ENCODE measurements at regions not wholly inside any gene's neighbourhood (a gene's known extent, or its start where the extent isn't known, plus 50 kb on each side); places are given as distances from the start of the nearest gene placed in this dataset.

GRCh38 chr18:40921845-40922629 is 1033.0 kb upstream of the PIK3C3 start:
- ATAC-seq = no peak

GRCh38 chr18:40917056-40917455 is 1038.0 kb upstream of the PIK3C3 start:
- DNase-seq (ENCODE audit: low spot score) = no peak
- ATAC-seq = no peak

More at GRCh38 chr18:40921845-40922629, 1033.0 kb upstream of the PIK3C3 start:
- no peak for DNase-seq (ENCODE audit: low spot score)

GRCh38 chr18:40915724-40916123 is 1039.3 kb upstream of the PIK3C3 start:
- no peak for DNase-seq (ENCODE audit: low spot score)
- ATAC-seq = no peak

- DNase-seq (ENCODE audit: low spot score) (no peak), ATAC-seq (no peak)
Observed at GRCh38 chr18:40911582-40912254, 1043.3 kb upstream of the PIK3C3 start.

DNA sequence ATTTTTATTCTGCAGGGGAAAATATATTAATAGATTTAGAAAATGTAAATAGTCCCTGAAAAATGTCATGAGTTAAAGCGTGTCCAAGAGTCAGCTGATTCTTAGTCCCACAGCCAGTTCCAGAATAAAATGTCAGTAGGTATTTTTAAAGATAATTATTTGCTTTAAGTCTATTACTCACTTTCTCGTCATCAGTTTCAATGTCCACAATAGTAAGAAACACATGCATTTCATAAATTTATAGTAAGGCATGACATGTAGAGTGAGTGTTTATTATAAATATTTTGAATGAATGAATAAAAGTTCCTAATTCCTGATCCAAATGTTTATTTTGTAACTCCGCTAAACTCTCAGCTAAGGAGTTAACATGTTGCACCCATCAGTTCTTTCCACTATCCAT is 1044.0 kb upstream of the PIK3C3 start:
- DNase-seq (ENCODE audit: low spot score) (no peak), ATAC-seq (no peak)

- ATAC-seq (no peak), DNase-seq (ENCODE audit: low spot score) (no peak)
Observed at GRCh38 chr18:40907842-40908241, 1047.2 kb upstream of the PIK3C3 start.

DNA sequence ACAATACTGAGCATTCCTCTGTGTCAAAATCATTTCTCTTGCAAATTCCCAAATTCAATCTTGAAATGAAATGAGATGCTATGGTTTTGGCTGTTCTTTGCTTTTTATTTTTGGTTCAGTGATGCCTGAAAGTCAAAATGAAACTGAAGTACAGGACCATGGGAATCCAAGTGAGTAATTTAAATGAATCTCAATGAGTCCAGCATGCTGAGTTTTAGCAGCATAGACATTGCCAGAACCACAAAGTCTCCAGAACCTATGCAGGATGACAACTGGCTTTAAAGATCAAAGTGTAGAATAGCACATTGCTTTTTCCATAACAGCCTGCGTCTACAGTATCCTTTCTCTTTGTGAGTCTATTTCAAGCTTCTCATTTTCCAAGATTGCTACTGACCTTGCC is 1050.7 kb upstream of the PIK3C3 start:
- ATAC-seq (no peak), DNase-seq (ENCODE audit: low spot score) (no peak)

- DNase-seq (ENCODE audit: low spot score) (no peak), ATAC-seq (no peak)
Observed at GRCh38 chr18:40902436-40902835, 1052.6 kb upstream of the PIK3C3 start.

DNA sequence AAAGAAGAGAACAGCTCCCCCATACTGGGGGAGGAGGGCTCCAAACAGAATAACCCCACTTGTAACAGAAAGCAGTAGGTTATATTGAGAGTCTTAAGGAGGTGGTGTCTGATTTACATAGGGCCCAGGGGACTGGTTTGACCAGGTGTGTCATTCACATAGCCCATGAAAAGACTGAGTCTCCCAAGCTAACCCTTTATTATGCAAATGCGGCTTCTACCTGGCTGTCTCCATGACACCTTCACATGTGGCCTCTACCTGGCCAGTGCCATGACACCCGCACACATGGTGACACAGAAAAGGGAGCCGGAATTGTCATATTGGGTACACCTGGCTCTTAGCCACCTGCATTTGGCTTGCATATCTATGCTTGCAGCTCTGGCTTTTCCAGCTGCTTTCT is 1057.2 kb upstream of the PIK3C3 start:
- ATAC-seq (no peak), DNase-seq (ENCODE audit: low spot score) (no peak)

GRCh38 chr18:40883271-40883670 is 1071.8 kb upstream of the PIK3C3 start:
- ATAC-seq = no peak
- DNase-seq (ENCODE audit: low spot score) = no peak

DNA sequence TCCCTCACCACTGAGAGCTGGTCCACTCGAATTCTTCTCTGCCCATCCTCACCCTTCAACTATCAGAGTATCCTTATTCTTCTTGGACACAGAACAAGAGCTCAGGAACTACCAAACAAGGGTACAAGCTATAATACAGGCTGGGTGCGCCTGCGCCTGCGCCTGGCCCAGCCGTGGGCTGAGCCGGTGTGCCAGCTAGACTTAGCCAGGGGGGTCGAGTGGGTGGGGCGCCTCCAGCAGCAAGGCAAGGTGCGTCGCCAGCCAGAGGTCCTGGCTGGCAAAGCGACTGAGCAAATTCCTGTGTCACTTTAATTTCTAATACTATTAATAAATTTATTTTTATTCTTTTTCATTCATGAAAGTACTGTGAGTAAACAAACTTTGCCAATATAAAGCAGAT is 1072.6 kb upstream of the PIK3C3 start:
- DNase-seq (ENCODE audit: low spot score) = no peak
- no peak for ATAC-seq

DNA sequence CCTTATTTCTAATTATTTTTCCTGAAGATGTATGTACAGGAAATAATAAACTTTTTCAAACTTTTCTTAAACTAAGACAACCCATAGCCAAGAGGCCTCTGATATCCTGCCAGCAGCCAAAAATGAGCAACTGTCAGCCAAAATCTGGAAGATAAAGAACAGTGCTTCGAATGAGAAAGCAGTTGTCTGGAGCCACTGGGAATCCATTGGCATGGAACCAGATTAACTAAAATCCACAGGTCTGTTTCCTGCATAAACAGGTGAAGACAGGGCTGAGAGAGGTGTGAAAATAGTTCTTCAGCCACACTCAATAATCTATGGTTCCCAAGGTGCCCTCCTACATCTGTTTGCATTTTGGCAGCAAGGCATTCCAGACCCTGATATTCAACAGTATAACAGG is 1076.7 kb upstream of the PIK3C3 start:
- DNase-seq (ENCODE audit: low spot score) = no peak
- no peak for ATAC-seq

DNA sequence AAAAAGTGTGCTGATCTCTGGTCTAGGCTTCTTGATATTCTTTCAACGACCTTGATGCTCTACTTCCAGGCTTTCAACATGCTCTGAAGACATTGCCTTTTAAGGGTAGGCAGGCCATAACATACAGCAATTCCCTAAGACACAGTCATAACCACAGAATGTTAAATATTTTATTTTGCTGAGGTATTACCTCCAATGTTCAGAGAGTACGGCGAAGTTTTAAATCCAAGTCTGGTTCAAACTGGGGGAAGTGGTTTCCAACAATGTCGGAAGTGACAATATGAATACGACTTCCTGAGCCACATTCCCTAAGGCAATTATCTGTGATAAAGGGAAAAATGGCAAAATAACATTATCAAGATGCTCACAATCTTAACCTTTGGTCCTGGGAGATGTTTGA is 1077.9 kb upstream of the PIK3C3 start:
- no peak for DNase-seq (ENCODE audit: low spot score)
- ATAC-seq = no peak

GRCh38 chr18:40875101-40875615 is 1079.9 kb upstream of the PIK3C3 start:
- ATAC-seq (no peak), DNase-seq (ENCODE audit: low spot score) (no peak)

DNA sequence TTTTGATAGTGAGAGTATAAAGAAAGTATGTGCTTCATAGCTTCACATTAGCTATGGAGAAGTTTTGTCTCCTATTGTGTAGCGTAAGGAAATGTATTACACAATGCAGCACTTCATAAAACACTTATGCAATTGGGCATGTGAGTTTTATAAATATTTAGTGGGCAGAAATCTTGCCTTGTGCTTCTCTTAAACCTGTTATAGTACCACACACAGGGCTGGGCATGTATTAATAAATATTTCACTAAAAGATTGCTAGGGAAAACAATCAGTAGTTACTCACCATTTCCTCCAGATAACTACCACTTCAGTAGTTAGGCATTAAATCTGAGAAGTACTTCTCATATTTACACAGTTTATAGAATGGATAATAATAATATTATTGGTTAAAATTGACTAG is 1080.8 kb upstream of the PIK3C3 start:
- no peak for DNase-seq (ENCODE audit: low spot score)
- no peak for ATAC-seq

DNA sequence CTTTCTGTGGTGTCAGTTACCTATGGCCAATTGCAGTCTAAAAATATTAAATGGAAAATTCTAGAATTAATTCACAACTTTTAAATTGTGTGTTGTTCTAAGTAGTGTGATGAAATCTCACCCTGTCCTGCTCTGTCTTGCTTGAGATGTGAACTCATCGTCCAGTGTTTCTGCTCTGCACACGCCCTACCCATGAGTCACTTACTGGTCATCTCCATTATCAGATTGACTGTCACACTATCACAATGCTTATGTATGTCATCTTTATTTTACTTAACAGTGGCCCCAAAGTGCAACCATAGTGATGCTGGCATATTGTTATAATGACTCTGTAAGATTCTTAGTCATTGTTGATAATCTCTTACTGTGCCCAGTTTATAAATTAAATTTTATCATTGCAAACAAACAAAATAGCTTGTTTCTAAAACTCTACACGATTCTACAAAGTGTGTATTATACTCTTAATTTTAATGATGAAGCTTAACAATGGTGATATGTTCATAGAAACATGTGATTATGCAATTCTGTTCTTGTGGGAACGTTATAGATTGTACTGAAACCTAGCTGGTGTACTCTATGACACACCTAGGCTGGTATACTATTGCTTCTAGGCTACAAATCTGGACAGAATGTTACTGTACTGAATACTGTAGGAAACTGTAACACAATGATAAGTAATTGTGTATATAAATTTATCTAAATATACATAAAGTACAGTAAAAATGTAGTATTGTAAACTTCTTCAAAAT is 1086.8 kb upstream of the PIK3C3 start:
- DNase-seq (ENCODE audit: low spot score) (no peak), ATAC-seq (no peak)

GRCh38 chr18:40867459-40867858 is 1087.6 kb upstream of the PIK3C3 start:
- ATAC-seq = no peak
- DNase-seq (ENCODE audit: low spot score) = no peak

GRCh38 chr18:40866968-40867367 is 1088.1 kb upstream of the PIK3C3 start:
- ATAC-seq (no peak), DNase-seq (ENCODE audit: low spot score) (no peak)

DNA sequence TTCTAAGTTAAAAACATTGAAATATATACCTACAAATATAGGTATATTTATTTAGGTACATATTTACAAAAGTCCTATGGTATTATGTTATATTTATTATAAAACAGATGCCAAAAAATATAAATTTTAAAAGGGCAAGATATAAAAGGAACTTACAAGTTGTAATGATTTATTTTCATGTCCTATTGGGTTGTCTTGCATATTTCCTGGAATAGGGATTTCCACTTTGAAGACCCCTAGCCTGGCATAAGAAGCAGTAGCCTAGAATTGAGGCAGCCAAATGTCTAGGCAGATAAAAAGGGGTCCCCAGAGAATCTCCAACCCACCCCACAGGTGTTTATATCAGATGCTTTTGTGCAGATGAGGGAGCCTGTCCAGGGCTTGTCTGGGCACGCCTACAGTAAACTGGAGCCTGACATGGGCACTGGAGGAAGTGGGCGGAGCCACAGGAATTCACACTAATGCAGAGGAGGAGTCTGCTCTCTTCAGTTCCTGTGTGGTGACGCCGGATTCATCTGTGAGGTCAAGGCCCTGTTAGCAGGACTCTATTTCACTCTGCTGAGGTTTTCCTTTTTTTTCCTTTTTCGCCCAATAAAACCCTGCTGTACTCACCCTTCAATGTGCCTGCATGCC is 1088.9 kb upstream of the PIK3C3 start:
- no peak for ATAC-seq

DNA sequence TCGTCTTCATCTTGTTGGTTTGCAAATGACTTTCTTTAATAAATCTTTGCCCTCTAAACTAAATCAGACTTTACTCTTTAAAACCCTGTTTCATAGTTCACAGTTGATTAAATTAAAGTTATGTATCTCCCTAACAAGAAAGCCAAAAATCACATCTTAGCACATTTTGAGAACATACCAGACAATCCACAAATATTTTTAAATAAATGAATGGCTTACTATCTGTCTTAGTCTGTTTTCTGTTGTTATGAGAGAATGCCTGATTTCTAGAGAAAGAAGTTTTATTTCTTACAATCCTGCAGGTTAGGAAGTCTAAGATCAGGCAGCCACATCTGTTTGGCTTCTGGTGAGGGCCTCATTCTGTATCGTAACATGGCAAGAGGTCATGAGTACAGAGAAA is 1090.2 kb upstream of the PIK3C3 start:
- ATAC-seq (no peak), DNase-seq (ENCODE audit: low spot score) (no peak)

More for the DNA sequence above, 1088.9 kb upstream of the PIK3C3 start:
- no peak for DNase-seq (ENCODE audit: low spot score)

- DNase-seq (ENCODE audit: low spot score) (no peak), ATAC-seq (no peak)
Observed at GRCh38 chr18:40863801-40864200, 1091.2 kb upstream of the PIK3C3 start.
